Skeletal muscle tissue (tissue), 3 donors: ENCODE measurements at regions not wholly inside any gene's neighbourhood (a gene's known extent, or its start where the extent isn't known, plus 50 kb on each side); places are given as distances from the start of the nearest gene placed in this dataset.
"Not testable (repeated sequence)": the region's sequence is repeated elsewhere in the genome, so short reads cannot be mapped to it uniquely, and the experiment has no call there.

ENCODE experiments used
- H3K27ac ChIP-seq: one replicate; pipeline ENCODE4 v1.7.0; 2013; ENCODE audit warnings: mild to moderate bottlenecking, low read depth, low read length, inconsistent platforms
- H3K27me3 ChIP-seq, 3 donors: one replicate each; pipeline ENCODE4 v1.7.0; 2013; ENCODE audit warnings: low read length in 3 of 3; ENCODE audit not compliant: control insufficient read depth in 3 of 3, insufficient read depth in 3 of 3
- H3K36me3 ChIP-seq, 3 donors: one replicate each; pipeline ENCODE4 v1.7.0; 2013; ENCODE audit warnings: low read length in 3 of 3; ENCODE audit not compliant: control insufficient read depth in 3 of 3, insufficient read depth in 3 of 3
- H3K4me1 ChIP-seq, 3 donors: one replicate each; pipeline ENCODE4 v1.7.0; 2013; ENCODE audit warnings: low read length in 3 of 3, mild to moderate bottlenecking in 3 of 3; ENCODE audit not compliant: control insufficient read depth in 3 of 3, insufficient read depth in 3 of 3
- H3K4me3 ChIP-seq, 3 donors: one replicate each; pipeline ENCODE4 v1.7.0; 2013; ENCODE audit warnings: low read length in 3 of 3
- H3K9ac ChIP-seq, 3 donors: one replicate each; pipeline ENCODE4 v1.7.0; 2013; ENCODE audit warnings: low read length in 3 of 3, mild to moderate bottlenecking in 3 of 3, moderate library complexity in 2 of 3, low read depth in 1 of 3
- H3K9me3 ChIP-seq, 3 donors: one replicate each; pipeline ENCODE4 v1.7.0; 2013; ENCODE audit warnings: low read length in 3 of 3; ENCODE audit not compliant: control insufficient read depth in 3 of 3
- donor health status: Osteomylitis.

DNA sequence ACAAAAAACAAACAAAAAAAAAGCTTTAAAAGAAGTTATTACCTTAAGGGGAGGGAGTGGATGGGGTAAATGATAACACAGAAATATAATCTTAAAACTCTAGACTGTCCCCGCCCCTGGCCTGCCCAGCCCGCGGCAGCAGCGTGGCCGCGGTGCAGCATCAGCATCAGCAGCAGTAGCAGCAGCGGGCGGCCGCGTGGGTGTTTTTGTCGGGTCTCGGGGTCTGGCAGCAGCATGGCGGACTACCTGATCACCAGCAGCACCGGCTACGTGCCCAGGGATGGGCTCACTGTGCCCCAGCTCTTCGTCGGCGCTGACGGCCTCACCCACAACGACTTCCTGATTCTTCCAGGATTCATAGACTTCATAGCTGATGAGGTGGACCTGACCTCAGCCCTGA, 80.0 kb upstream of the ANKRD28 start:
- Histone ChIP-seq H3K4me1 (no peaks in the 10 kb centered on the region), H3K27me3 (no peaks in the 10 kb centered on the region), H3K27ac (no peak overlapping the region), H3K36me3 (no peaks in the 10 kb centered on the region), H3K4me3 (no peak overlapping the region), H3K9me3 (no peaks in the 10 kb centered on the region), H3K9ac (no peak overlapping the region)

DNA sequence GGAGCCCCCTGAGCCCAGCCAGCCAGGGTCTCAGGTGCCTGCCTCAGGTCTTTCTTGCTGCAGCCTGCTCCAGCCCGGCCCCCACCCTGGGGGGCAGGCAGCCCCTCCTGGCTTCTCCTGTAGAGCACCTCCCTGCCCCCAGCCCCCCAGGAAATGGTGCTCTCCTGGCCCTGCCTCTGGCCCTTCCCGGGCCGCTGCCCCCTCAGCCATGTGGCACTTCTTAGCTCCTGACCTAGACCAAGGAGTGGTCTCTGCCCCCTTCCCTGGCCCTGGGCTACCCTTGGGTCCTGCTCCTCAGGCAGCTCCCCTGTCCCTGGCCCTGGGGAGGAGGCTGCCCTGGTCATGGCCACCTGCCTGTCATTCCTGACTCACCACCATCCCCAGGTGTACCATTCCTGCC, 82.0 kb upstream of the ANKRD28 start:
- not testable (repeated sequence) for H3K4me3 ChIP-seq, H3K27me3 ChIP-seq, H3K9me3 ChIP-seq, H3K27ac ChIP-seq, H3K9ac ChIP-seq, H3K4me1 ChIP-seq, H3K36me3 ChIP-seq

- no peak overlapping the region for H3K27ac ChIP-seq
- no peak overlapping the region for H3K9ac ChIP-seq
- no peaks in the 10 kb centered on the region for H3K9me3 ChIP-seq
Observed at GRCh38 chr3:15882577-15882976, 84.8 kb upstream of the ANKRD28 start.

GRCh38 chr3:15884132-15884531, 86.4 kb upstream of the ANKRD28 start:
- Histone ChIP-seq H3K9ac (no peak overlapping the region), H3K27me3 (no peaks in the 10 kb centered on the region), H3K9me3 (no peaks in the 10 kb centered on the region), H3K36me3 (no peaks in the 10 kb centered on the region), H3K27ac (no peak overlapping the region), H3K4me3 (no peak overlapping the region), H3K4me1 (no peaks in the 10 kb centered on the region)

More at GRCh38 chr3:15882577-15882976, 84.8 kb upstream of the ANKRD28 start:
- no peaks in the 10 kb centered on the region for H3K36me3 ChIP-seq
- no peak overlapping the region for H3K4me3 ChIP-seq
- H3K27me3 ChIP-seq = no peaks in the 10 kb centered on the region
- H3K4me1 ChIP-seq = no peaks in the 10 kb centered on the region

- no peaks in the 10 kb centered on the region for H3K9me3 ChIP-seq
- peaks cover 5 to 9% (median 6%) of the 10 kb centered on the region in 3 donors for H3K4me1 ChIP-seq
- no peak overlapping the region for H3K4me3 ChIP-seq
- H3K27me3 ChIP-seq = no peaks in the 10 kb centered on the region
- H3K27ac ChIP-seq = no peak overlapping the region
- no peak overlapping the region for H3K9ac ChIP-seq
- no peaks in the 10 kb centered on the region for H3K36me3 ChIP-seq
Observed at GRCh38 chr3:15886521-15886920, 88.7 kb upstream of the ANKRD28 start.

- H3K27ac ChIP-seq = no peak overlapping the region
- H3K4me3 ChIP-seq = no peak overlapping the region
- H3K9me3 ChIP-seq = no peaks in the 10 kb centered on the region
- no peaks in the 10 kb centered on the region for H3K36me3 ChIP-seq
- H3K4me1 ChIP-seq = peaks cover 5 to 10% (median 6%) of the 10 kb centered on the region in 3 donors
- no peaks in the 10 kb centered on the region for H3K27me3 ChIP-seq
- no peak overlapping the region for H3K9ac ChIP-seq
Observed at GRCh38 chr3:15887261-15887660, 89.5 kb upstream of the ANKRD28 start.

GRCh38 chr3:15889936-15890335, 92.2 kb upstream of the ANKRD28 start:
- no peak overlapping the region for H3K27ac ChIP-seq
- no peak overlapping the region for H3K4me3 ChIP-seq
- H3K4me1 ChIP-seq = peaks cover 21 to 29% (median 21%) of the 10 kb centered on the region in 3 donors
- no peaks in the 10 kb centered on the region for H3K9me3 ChIP-seq
- H3K27me3 ChIP-seq = no peaks in the 10 kb centered on the region
- no peaks in the 10 kb centered on the region for H3K36me3 ChIP-seq
- H3K9ac ChIP-seq = no peak overlapping the region

DNA sequence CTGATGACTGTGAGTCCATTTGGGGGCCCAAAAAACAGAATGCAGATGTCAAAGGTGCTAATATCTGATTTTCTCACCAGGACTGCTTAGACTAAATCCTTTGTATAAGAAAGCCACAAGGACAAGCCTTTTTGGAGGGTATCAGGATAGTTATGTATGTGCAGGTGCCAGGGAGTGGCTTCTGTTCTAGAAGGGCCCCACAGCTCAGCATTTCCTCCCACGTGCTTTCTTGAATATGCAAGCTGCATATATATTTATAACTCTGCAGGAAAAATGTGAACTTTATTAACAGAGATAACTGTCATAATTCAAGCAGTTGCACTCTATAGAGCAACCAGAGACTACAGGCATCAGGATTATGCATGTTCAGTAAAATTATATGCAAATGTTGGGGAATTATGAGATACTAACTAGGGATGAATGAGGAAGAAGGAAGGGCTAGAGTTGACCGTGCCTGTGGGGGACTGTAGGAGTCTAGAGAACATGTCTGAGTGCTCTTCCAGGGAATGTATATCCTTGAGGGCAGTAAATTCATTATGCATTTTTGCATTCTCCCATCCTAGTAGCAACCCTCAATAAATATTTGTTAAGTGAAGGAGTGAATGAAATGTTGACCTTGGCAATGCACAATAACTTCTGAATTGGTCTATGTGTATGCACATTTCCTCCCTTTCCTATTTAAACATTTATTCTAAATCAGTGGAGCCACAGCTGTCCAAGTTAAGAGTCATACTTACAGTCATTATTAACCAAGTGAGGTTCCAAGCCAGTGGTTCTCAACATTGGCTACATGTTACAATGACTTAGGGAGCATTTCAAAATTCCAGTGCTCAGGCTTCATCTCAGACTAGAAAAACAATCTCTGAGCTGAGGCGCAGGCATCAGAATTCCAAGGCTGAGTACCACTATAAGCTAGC, 94.8 kb upstream of the ANKRD28 start:
- Histone ChIP-seq H3K9ac (no peak overlapping the region), H3K9me3 (peaks cover 0 to 3% (median 0%) of the 10 kb centered on the region in 3 donors), H3K27ac (peak overlapping the region; percentile 83), H3K36me3 (no peaks in the 10 kb centered on the region), H3K4me1 (peaks cover 21 to 29% (median 21%) of the 10 kb centered on the region in 3 donors), H3K27me3 (no peaks in the 10 kb centered on the region), H3K4me3 (no peak overlapping the region)

GRCh38 chr3:15894382-15894781, 96.6 kb upstream of the ANKRD28 start:
- peaks cover 21 to 33% (median 21%) of the 10 kb centered on the region in 3 donors for H3K4me1 ChIP-seq
- peaks cover 0 to 3% (median 0%) of the 10 kb centered on the region in 3 donors for H3K9me3 ChIP-seq
- peak overlapping the region; percentile 83 for H3K27ac ChIP-seq
- H3K9ac ChIP-seq = peak overlapping the region; percentile 75 to 78 (median 76)
- no peaks in the 10 kb centered on the region for H3K36me3 ChIP-seq
- H3K27me3 ChIP-seq = no peaks in the 10 kb centered on the region
- peak overlapping the region in 2 of 3 donors; percentile 24 to 32 for H3K4me3 ChIP-seq

DNA sequence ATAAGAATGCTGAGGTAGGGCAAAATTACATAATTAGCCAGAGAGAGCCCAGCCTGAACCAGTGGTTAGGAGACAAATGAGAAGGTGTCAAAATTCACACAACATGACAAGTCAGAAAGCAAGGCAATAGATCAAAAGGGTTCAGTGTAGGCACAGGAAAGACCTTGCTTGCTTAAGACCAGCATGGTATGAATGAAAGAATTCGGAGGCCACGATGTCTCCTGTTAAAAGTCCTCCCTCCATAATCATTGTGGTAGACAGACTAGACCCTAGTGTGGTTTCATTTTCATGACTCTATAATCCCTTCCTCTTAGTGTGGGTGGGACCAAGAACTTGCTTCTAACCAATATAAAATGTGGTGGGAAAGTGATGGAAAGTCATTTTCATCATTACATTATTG, 98.7 kb upstream of the ANKRD28 start:
- Histone ChIP-seq H3K4me1 (peaks cover 15 to 28% (median 16%) of the 10 kb centered on the region in 3 donors), H3K27ac (no peak overlapping the region), H3K27me3 (no peaks in the 10 kb centered on the region), H3K9me3 (peaks cover 0 to 3% (median 0%) of the 10 kb centered on the region in 3 donors), H3K4me3 (no peak overlapping the region), H3K36me3 (no peaks in the 10 kb centered on the region), H3K9ac (no peak overlapping the region)
